ENCODE measurements at regions not wholly inside any gene's neighbourhood (a gene's known extent, or its start where the extent isn't known, plus 50 kb on each side); places are given as distances from the start of the nearest gene placed in this dataset.

DNA sequence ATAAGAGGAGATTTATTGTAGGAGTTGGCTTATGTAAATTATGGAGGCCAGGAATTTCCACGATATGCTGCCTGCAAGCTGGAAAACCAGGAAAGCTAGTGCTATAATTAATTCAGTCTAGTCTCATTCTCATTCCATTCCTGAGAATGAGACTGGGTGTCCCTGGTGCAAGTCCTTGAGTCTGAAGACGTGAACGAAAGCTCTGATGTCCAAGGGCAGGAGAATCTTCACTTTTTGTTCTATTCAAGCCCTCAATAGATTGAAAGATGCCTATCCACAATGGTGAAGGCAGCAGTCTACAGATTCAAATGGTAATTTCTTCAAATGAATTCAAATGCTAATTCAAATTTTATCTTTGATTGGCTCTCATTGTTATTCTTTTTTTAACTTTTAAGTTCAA, 851.1 kb upstream of the MGAT4C start:
- TF ChIP-seq, protein P1, sequence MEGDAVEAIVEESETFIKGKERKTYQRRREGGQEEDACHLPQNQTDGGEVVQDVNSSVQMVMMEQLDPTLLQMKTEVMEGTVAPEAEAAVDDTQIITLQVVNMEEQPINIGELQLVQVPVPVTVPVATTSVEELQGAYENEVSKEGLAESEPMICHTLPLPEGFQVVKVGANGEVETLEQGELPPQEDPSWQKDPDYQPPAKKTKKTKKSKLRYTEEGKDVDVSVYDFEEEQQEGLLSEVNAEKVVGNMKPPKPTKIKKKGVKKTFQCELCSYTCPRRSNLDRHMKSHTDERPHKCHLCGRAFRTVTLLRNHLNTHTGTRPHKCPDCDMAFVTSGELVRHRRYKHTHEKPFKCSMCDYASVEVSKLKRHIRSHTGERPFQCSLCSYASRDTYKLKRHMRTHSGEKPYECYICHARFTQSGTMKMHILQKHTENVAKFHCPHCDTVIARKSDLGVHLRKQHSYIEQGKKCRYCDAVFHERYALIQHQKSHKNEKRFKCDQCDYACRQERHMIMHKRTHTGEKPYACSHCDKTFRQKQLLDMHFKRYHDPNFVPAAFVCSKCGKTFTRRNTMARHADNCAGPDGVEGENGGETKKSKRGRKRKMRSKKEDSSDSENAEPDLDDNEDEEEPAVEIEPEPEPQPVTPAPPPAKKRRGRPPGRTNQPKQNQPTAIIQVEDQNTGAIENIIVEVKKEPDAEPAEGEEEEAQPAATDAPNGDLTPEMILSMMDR (IDR thresholded peaks at IDR 0.05; ENCODE audit: poor library complexity, severe bottlenecking), result no peak
- no peak for TF ChIP-seq POLR2AphosphoS5 (IDR thresholded peaks at IDR 0.05)

Measured in neural cell (in vitro differentiated cells).